HL-60 (cell line): ENCODE measurements at regions not wholly inside any gene's neighbourhood (a gene's known extent, or its start where the extent isn't known, plus 50 kb on each side); places are given as distances from the start of the nearest gene placed in this dataset.

ENCODE experiments used
- DNase-seq, 2 experiments: peaks; one replicate each; pipeline ENCODE4 v3.0.0-alpha.2; 2010 to 2020; ENCODE audit warnings: low read depth in 1 of 2, low spot score in 1 of 2
- H3K27ac ChIP-seq: fragments of 250-450 bp; sonication (Bioruptor Pico); replicated peaks from 2 replicates; pipeline ENCODE4 v1.5.1; 2020; ENCODE audit warnings: mild to moderate bottlenecking, moderate library complexity
- H3K27me3 ChIP-seq: fragments of 250-450 bp; sonication (Bioruptor Pico); 2 replicates; pipeline ENCODE4 v1.5.1; 2021; ENCODE audit warnings: mild to moderate bottlenecking, moderate library complexity; ENCODE audit not compliant: insufficient read depth, poor library complexity, severe bottlenecking
- H3K4me3 ChIP-seq: replicated peaks from 2 replicates; pipeline ENCODE4 v1.5.1; 2011; ENCODE audit warnings: mild to moderate bottlenecking, control low read depth, low read length; ENCODE audit not compliant: insufficient read depth
- CTCF ChIP-seq: IDR thresholded peaks from one replicate; pipeline ENCODE4 v1.5.1; 2011; ENCODE audit warnings: low read length, control low read depth, inconsistent platforms; ENCODE audit not compliant: insufficient read depth
- GABPA ChIP-seq: IDR thresholded peaks from 2 replicates; pipeline ENCODE4 v1.6.1; 2012; ENCODE audit warnings: low read depth
- POLR2AphosphoS5 ChIP-seq: IDR thresholded peaks from 2 replicates; pipeline ENCODE4 v1.6.1; 2012; ENCODE audit warnings: low read depth
- SPI1 ChIP-seq: IDR thresholded peaks from 2 replicates; pipeline ENCODE4 v1.6.1; 2012; ENCODE audit warnings: low read depth, mild to moderate bottlenecking, borderline replicate concordance
- TF ChIP-seq, protein P1 (sequence below): IDR thresholded peaks from 2 replicates; pipeline ENCODE4 v1.6.1; 2012; ENCODE audit warnings: low read depth; ENCODE audit not compliant: insufficient replicate concordance

GRCh38 chr14:34198096-34198495, 247.2 kb upstream of the EGLN3 start:
- no peak for TF ChIP-seq CTCF
- TF ChIP-seq, protein P1, sequence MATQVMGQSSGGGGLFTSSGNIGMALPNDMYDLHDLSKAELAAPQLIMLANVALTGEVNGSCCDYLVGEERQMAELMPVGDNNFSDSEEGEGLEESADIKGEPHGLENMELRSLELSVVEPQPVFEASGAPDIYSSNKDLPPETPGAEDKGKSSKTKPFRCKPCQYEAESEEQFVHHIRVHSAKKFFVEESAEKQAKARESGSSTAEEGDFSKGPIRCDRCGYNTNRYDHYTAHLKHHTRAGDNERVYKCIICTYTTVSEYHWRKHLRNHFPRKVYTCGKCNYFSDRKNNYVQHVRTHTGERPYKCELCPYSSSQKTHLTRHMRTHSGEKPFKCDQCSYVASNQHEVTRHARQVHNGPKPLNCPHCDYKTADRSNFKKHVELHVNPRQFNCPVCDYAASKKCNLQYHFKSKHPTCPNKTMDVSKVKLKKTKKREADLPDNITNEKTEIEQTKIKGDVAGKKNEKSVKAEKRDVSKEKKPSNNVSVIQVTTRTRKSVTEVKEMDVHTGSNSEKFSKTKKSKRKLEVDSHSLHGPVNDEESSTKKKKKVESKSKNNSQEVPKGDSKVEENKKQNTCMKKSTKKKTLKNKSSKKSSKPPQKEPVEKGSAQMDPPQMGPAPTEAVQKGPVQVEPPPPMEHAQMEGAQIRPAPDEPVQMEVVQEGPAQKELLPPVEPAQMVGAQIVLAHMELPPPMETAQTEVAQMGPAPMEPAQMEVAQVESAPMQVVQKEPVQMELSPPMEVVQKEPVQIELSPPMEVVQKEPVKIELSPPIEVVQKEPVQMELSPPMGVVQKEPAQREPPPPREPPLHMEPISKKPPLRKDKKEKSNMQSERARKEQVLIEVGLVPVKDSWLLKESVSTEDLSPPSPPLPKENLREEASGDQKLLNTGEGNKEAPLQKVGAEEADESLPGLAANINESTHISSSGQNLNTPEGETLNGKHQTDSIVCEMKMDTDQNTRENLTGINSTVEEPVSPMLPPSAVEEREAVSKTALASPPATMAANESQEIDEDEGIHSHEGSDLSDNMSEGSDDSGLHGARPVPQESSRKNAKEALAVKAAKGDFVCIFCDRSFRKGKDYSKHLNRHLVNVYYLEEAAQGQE = no peak
- TF ChIP-seq SPI1 = no peak
- TF ChIP-seq GABPA = no peak
- no peak for TF ChIP-seq POLR2AphosphoS5
- Histone ChIP-seq H3K27me3 (no peaks in the 10 kb centered on the region), H3K4me3 (no peak overlapping the region), H3K27ac (no peak overlapping the region)
- DNase-seq = no peak

- no peak for TF ChIP-seq POLR2AphosphoS5
- no peak for TF ChIP-seq GABPA
- TF ChIP-seq, protein P1 = no peak
- no peak for TF ChIP-seq SPI1
- no peak for TF ChIP-seq CTCF
- no peak overlapping the region for H3K4me3 ChIP-seq
Observed at GRCh38 chr14:34195964-34196363, 245.1 kb upstream of the EGLN3 start.

GRCh38 chr14:34190717-34191116, 239.8 kb upstream of the EGLN3 start:
- TF ChIP-seq GABPA (no peak), POLR2AphosphoS5 (no peak), CTCF (no peak), SPI1 (no peak)
- TF ChIP-seq, protein P1 = no peak
- no peak for DNase-seq
- H3K27ac ChIP-seq = no peak overlapping the region

More at GRCh38 chr14:34195964-34196363, 245.1 kb upstream of the EGLN3 start:
- Histone ChIP-seq H3K27ac (no peak overlapping the region), H3K27me3 (no peaks in the 10 kb centered on the region)
- no peak for DNase-seq

More at GRCh38 chr14:34190717-34191116, 239.8 kb upstream of the EGLN3 start:
- no peaks in the 10 kb centered on the region for H3K27me3 ChIP-seq
- no peak overlapping the region for H3K4me3 ChIP-seq
